ENCODE measurements at regions not wholly inside any gene's neighbourhood (a gene's known extent, or its start where the extent isn't known, plus 50 kb on each side); places are given as distances from the start of the nearest gene placed in this dataset.
"Not testable (repeated sequence)": the region's sequence is repeated elsewhere in the genome, so short reads cannot be mapped to it uniquely, and the experiment has no call there.

DNA sequence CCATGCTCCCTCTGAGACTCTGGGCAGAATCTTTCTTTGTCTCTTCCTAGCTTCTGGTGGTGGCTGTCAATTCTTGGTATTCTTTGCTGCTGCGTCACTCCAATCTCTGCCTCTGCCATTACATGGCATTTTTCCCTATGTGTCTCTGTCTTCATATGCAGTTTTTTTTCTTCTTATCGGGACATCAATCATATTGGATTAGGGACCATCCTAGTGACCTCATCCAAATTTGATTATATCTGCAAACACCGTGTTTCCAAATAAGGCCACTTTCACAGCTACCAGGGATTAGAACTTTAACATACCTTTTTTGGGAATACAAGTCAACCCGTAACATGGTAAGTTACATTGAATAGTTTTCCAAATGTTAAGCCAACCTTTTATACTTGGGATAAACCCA, 358.2 kb upstream of the FRG2C start:
- H3K4me1 ChIP-seq (ENCODE audit: control insufficient read depth in 1 of 2, insufficient read depth in 2 of 2, low read length in 2 of 2) = no peaks in the 10 kb centered on the region
- H3K36me3 ChIP-seq (ENCODE audit: control insufficient read depth in 1 of 2, insufficient read depth in 2 of 2, low read length in 2 of 2) = no peaks in the 10 kb centered on the region
- no peaks in the 10 kb centered on the region for H4K20me1 ChIP-seq (ENCODE audit: insufficient read depth)
- H3K4me3 ChIP-seq (replicated peaks in 1 of 2; ENCODE audit: low read depth in 1 of 2, low read length in 2 of 2) = no peak overlapping the region
- RAD21 ChIA-PET (ENCODE audit: low non-redundant PET in 1 of 2, low total read pairs in 2 of 2, uncharacterized antibody in 2 of 2, unreplicated experiment in 2 of 2) = no interaction called here
- H3K4me2 ChIP-seq (ENCODE audit: low read length) = no peak overlapping the region
- H2AFZ ChIP-seq (ENCODE audit: low read depth, low read length, poor library complexity, severe bottlenecking) = no peak overlapping the region
- H3K27ac ChIP-seq (ENCODE audit: low read depth, low read length) = no peak overlapping the region
- H3K9ac ChIP-seq (ENCODE audit: low read length) = no peak overlapping the region
- no TSS peak for BruUV-seq (replicated peaks)
- H3K9me3 ChIP-seq (ENCODE audit: control insufficient read depth in 1 of 2, insufficient read depth in 1 of 2, low read depth in 1 of 2, low read length in 2 of 2) = no peaks in the 10 kb centered on the region
- DNase-seq (ENCODE audit: low read depth, low spot score) (no peak), ATAC-seq (no peak)
- CTCF ChIA-PET = no interaction called here
- POLR2A ChIA-PET = no interaction called here
- peaks cover 23% of the 10 kb centered on the region; the same call in 1 of the 2 replicates for H3K27me3 ChIP-seq (ENCODE audit: insufficient read depth, low read length)
- intact Hi-C loops (cut with micrococcal nuclease) = no loop called here
- no peaks in the 10 kb centered on the region for H3K9me2 ChIP-seq (ENCODE audit: insufficient read depth)
- no peak for TF ChIP-seq YY1 (IDR thresholded peaks at IDR 0.05; ENCODE audit: extremely low read depth, insufficient replicate concordance, low read depth, low read length)
- no peak for TF ChIP-seq FOSL1 (IDR thresholded peaks at IDR 0.05; ENCODE audit: low read depth)
- no peak for TF ChIP-seq ELF1 (IDR thresholded peaks at IDR 0.05; ENCODE audit: borderline replicate concordance, low read depth)
- no peak for TF ChIP-seq ATF3 (IDR thresholded peaks at IDR 0.05)
- no peak for TF ChIP-seq SRF (IDR thresholded peaks at IDR 0.05; ENCODE audit: low read depth)
- TF ChIP-seq EGR1 (IDR thresholded peaks at IDR 0.05; ENCODE audit: low read depth) = no peak
- TF ChIP-seq EZH2 (IDR thresholded peaks at IDR 0.05) = no peak
- no peak for TF ChIP-seq EZH2phosphoT487 (IDR thresholded peaks at IDR 0.05; ENCODE audit: borderline replicate concordance)
- TF ChIP-seq TCF7L2 (IDR thresholded peaks at IDR 0.05; ENCODE audit: borderline replicate concordance, extremely low read depth, insufficient read depth, insufficient read length) = no peak
- TF ChIP-seq CBX3 (IDR thresholded peaks at IDR 0.05; ENCODE audit: low read depth) = no peak
- no peak for TF ChIP-seq SIN3A (IDR thresholded peaks at IDR 0.05; ENCODE audit: low read depth)
- TF ChIP-seq RAD21 (IDR thresholded peaks at IDR 0.05; ENCODE audit: low read depth) = no peak
- TF ChIP-seq, protein P1, sequence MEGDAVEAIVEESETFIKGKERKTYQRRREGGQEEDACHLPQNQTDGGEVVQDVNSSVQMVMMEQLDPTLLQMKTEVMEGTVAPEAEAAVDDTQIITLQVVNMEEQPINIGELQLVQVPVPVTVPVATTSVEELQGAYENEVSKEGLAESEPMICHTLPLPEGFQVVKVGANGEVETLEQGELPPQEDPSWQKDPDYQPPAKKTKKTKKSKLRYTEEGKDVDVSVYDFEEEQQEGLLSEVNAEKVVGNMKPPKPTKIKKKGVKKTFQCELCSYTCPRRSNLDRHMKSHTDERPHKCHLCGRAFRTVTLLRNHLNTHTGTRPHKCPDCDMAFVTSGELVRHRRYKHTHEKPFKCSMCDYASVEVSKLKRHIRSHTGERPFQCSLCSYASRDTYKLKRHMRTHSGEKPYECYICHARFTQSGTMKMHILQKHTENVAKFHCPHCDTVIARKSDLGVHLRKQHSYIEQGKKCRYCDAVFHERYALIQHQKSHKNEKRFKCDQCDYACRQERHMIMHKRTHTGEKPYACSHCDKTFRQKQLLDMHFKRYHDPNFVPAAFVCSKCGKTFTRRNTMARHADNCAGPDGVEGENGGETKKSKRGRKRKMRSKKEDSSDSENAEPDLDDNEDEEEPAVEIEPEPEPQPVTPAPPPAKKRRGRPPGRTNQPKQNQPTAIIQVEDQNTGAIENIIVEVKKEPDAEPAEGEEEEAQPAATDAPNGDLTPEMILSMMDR (IDR thresholded peaks at IDR 0.05 in 2 of 3, conservative IDR thresholded peaks at IDR 0.05 in 1 of 3; ENCODE audit: borderline replicate concordance in 1 of 3, insufficient read depth in 1 of 3, low read depth in 2 of 3, low read length in 2 of 3) = no peak
- TF ChIP-seq MAX (IDR thresholded peaks at IDR 0.05) = no peak
- no peak for TF ChIP-seq CEBPB (IDR thresholded peaks at IDR 0.05; ENCODE audit: low read depth)
- H3K79me2 ChIP-seq (ENCODE audit: insufficient read depth, low read length) = no peaks in the 10 kb centered on the region

GRCh38 chr3:75311306-75311705, 352.8 kb upstream of the FRG2C start:
- DNase-seq (ENCODE audit: low read depth, low spot score); H3K9me3 ChIP-seq (ENCODE audit: control insufficient read depth in 1 of 2, insufficient read depth in 1 of 2, low read depth in 1 of 2, low read length in 2 of 2); H3K27me3 ChIP-seq (ENCODE audit: insufficient read depth, low read length); H3K9ac ChIP-seq (ENCODE audit: low read length); H3K36me3 ChIP-seq (ENCODE audit: control insufficient read depth in 1 of 2, insufficient read depth in 2 of 2, low read length in 2 of 2); intact Hi-C loops (cut with micrococcal nuclease); H3K27ac ChIP-seq (ENCODE audit: low read depth, low read length); H3K79me2 ChIP-seq (ENCODE audit: insufficient read depth, low read length); ATAC-seq; H3K4me1 ChIP-seq (ENCODE audit: control insufficient read depth in 1 of 2, insufficient read depth in 2 of 2, low read length in 2 of 2); H4K20me1 ChIP-seq (ENCODE audit: insufficient read depth); H3K9me2 ChIP-seq (ENCODE audit: insufficient read depth); BruUV-seq (replicated peaks); H2AFZ ChIP-seq (ENCODE audit: low read depth, low read length, poor library complexity, severe bottlenecking); CTCF ChIA-PET; H3K4me2 ChIP-seq (ENCODE audit: low read length); RAD21 ChIA-PET (ENCODE audit: low non-redundant PET in 1 of 2, low total read pairs in 2 of 2, uncharacterized antibody in 2 of 2, unreplicated experiment in 2 of 2); H3K4me3 ChIP-seq (replicated peaks in 1 of 2; ENCODE audit: low read depth in 1 of 2, low read length in 2 of 2); POLR2A ChIA-PET: not testable (repeated sequence)

- CTCF ChIA-PET; H3K4me3 ChIP-seq (replicated peaks in 1 of 2; ENCODE audit: low read depth in 1 of 2, low read length in 2 of 2); ATAC-seq; H3K9ac ChIP-seq (ENCODE audit: low read length); H3K9me2 ChIP-seq (ENCODE audit: insufficient read depth); H3K27me3 ChIP-seq (ENCODE audit: insufficient read depth, low read length); H3K4me1 ChIP-seq (ENCODE audit: control insufficient read depth in 1 of 2, insufficient read depth in 2 of 2, low read length in 2 of 2); H2AFZ ChIP-seq (ENCODE audit: low read depth, low read length, poor library complexity, severe bottlenecking); H3K4me2 ChIP-seq (ENCODE audit: low read length); H3K79me2 ChIP-seq (ENCODE audit: insufficient read depth, low read length); DNase-seq (ENCODE audit: low read depth, low spot score); intact Hi-C loops (cut with micrococcal nuclease); POLR2A ChIA-PET; RAD21 ChIA-PET (ENCODE audit: low non-redundant PET in 1 of 2, low total read pairs in 2 of 2, uncharacterized antibody in 2 of 2, unreplicated experiment in 2 of 2); H3K9me3 ChIP-seq (ENCODE audit: control insufficient read depth in 1 of 2, insufficient read depth in 1 of 2, low read depth in 1 of 2, low read length in 2 of 2); H3K27ac ChIP-seq (ENCODE audit: low read depth, low read length); BruUV-seq (replicated peaks); H4K20me1 ChIP-seq (ENCODE audit: insufficient read depth); H3K36me3 ChIP-seq (ENCODE audit: control insufficient read depth in 1 of 2, insufficient read depth in 2 of 2, low read length in 2 of 2): not testable (repeated sequence)
Measured at GRCh38 chr3:75312469-75312868, 351.7 kb upstream of the FRG2C start.

Measured in HCT116 (cell line).